BJ (cell line): ENCODE measurements at regions not wholly inside any gene's neighbourhood (a gene's known extent, or its start where the extent isn't known, plus 50 kb on each side); places are given as distances from the start of the nearest gene placed in this dataset.
A peak's percentile ranks its signal among the peaks of the same experiment; 100 is the strongest.

ENCODE experiments used
- CTCF ChIA-PET: fragments of 350-600 bp; formaldehyde crosslinking; extraction: SDS; loops from one replicate; lab custom pipeline; 2021; ENCODE audit warnings: antibody characterized with exemption, inconsistent platforms; lab: Yijun Ruan, JAX
- POLR2A ChIA-PET: fragments of 300-600 bp; sonication (Branson Sonifier 250); formaldehyde crosslinking; extraction: SDS; loops from one replicate; lab custom pipeline; 2021; ENCODE audit warnings: antibody characterized with exemption; lab: Charles Lee
- DNase-seq: peaks from one replicate; pipeline ENCODE4 v3.0.0-alpha.2; 2011; ENCODE audit warnings: low read depth
- H3K27me3 ChIP-seq: 2 replicates; pipeline ENCODE4 v1.6.0; 2011; ENCODE audit warnings: low read length; ENCODE audit not compliant: control insufficient read depth, insufficient read depth
- H3K36me3 ChIP-seq: 2 replicates; pipeline ENCODE4 v1.5.1; 2011; ENCODE audit warnings: low read length; ENCODE audit not compliant: control insufficient read depth, insufficient read depth
- H3K4me3 ChIP-seq: 2 replicates; pipeline ENCODE4 v1.5.1; 2011; ENCODE audit warnings: low read depth, mild to moderate bottlenecking, control low read depth, low read length
- TF ChIP-seq, protein P1 (sequence below): IDR thresholded peaks from 2 replicates; pipeline ENCODE4 v1.5.1; 2011; ENCODE audit warnings: low read depth, mild to moderate bottlenecking, control low read depth, inconsistent platforms, low read length, moderate library complexity; ENCODE audit not compliant: insufficient read depth

DNA sequence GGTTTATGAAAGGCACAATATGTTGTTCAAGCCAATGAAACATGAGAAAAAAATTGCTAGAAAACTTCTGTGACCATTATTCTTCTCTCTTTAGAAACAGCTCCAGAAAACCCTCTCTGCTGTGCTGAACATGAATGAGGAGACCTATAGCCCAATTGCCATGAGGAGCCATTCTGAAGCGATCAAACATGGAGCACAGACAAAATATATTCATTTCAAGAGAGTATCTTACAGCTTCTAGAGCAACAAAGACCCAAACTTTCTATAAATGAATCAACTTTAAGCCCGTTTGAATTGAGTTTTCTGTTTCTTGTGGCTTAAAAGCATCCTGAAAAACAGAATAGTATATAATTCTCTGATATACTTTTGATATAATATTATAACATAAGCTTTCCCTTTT, 83.4 kb upstream of the UCN3 start:
- ChIA-PET CTCF (interaction anchor here (1.2 to 6.1 kb wide), 3 partner anchors 24 to 467 kb away, joined by 3 to 73 read pairs (median 4); no protein-coding TSS in a partner anchor), POLR2A (no interaction called here)
- Histone ChIP-seq H3K36me3 (no peaks in the 10 kb centered on the region), H3K4me3 (no peak overlapping the region), H3K27me3 (no peaks in the 10 kb centered on the region)
- TF ChIP-seq, protein P1, sequence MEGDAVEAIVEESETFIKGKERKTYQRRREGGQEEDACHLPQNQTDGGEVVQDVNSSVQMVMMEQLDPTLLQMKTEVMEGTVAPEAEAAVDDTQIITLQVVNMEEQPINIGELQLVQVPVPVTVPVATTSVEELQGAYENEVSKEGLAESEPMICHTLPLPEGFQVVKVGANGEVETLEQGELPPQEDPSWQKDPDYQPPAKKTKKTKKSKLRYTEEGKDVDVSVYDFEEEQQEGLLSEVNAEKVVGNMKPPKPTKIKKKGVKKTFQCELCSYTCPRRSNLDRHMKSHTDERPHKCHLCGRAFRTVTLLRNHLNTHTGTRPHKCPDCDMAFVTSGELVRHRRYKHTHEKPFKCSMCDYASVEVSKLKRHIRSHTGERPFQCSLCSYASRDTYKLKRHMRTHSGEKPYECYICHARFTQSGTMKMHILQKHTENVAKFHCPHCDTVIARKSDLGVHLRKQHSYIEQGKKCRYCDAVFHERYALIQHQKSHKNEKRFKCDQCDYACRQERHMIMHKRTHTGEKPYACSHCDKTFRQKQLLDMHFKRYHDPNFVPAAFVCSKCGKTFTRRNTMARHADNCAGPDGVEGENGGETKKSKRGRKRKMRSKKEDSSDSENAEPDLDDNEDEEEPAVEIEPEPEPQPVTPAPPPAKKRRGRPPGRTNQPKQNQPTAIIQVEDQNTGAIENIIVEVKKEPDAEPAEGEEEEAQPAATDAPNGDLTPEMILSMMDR, result no peak
- DNase-seq, result no peak

DNA sequence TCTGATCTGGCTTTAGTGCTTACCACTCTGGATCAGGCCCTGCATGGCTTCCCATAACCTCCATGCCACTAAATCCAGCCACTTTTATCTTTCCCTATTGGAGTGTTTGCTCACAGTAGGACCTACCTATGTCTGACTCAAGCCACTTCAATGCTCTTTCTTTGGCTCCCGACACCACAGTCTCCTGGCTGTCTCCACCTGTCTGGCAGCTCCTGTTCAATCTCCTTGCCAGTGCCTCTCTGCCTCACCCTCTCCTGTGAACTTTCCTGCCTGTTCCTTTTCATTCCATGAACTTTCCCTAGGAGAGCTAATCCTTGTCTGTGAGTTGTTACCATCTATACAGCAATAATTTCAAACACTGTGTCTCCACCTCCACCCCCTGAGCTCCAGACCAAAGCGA, 82.6 kb upstream of the UCN3 start:
- Histone ChIP-seq H3K36me3 (no peaks in the 10 kb centered on the region), H3K4me3 (no peak overlapping the region), H3K27me3 (no peaks in the 10 kb centered on the region)
- DNase-seq, result no peak
- POLR2A ChIA-PET, result no interaction called here
- TF ChIP-seq, protein P1, result no peak
- CTCF ChIA-PET, result interaction anchor here (1.3 to 6.1 kb wide), 2 partner anchors 23 to 432 kb away, joined by 4 to 73 read pairs; no protein-coding TSS in a partner anchor

- DNase-seq, result no peak
- Histone ChIP-seq H3K4me3 (no peak overlapping the region), H3K36me3 (no peaks in the 10 kb centered on the region), H3K27me3 (no peaks in the 10 kb centered on the region)
- TF ChIP-seq, protein P1, result peak; percentile 73
- CTCF ChIA-PET, result interaction anchor here (0.8 to 6.1 kb wide), 5 partner anchors 24 to 467 kb away, joined by 3 to 73 read pairs (median 3); no protein-coding TSS in a partner anchor
- POLR2A ChIA-PET, result interaction anchor here (0.6 kb wide), 1 partner anchor 100 kb away, joined by 3 read pairs; no protein-coding TSS in a partner anchor
Measured at GRCh38 chr10:5283305-5284158, 81.2 kb upstream of the UCN3 start.

DNA sequence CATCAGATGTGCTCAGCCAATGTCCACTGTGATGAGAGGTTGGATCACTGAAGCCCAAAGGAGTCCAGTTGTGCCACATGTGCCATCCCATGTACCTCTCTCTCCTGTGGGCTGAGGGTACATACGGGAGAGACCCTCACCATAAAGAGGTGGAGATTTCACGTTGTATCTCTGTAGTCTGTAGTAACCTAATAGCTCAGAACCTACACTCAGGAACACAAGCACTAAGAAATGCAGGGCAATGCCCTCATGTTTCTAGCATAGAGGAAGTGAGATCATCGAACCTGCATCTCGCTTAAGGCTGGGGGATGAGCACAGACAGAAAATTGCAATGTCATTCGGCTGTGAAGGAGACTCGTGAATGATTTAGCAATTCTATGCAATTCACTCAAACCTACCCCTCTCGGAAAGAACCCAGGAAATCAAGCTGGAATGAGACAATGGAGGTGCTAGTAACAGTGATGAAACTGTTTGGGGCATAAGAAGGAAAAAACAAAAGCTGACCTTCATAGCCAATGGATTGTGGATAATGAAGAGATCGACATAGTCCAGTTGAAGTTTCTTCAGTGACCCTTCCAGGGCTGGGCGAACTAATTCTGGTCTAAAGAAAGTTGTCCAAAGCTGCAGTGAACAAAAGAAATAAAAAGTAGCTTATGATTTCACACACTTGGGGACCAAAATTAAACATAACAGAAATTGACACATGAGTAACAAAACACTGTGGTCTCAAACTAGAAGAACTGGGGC, 80.3 kb upstream of the UCN3 start:
- TF ChIP-seq, protein P1, result no peak
- Histone ChIP-seq H3K36me3 (no peaks in the 10 kb centered on the region), H3K4me3 (no peak overlapping the region), H3K27me3 (no peaks in the 10 kb centered on the region)
- POLR2A ChIA-PET, result interaction anchor here (0.6 kb wide), 1 partner anchor 99 kb away, joined by 3 read pairs; no protein-coding TSS in a partner anchor
- CTCF ChIA-PET, result interaction anchor here (0.6 to 6.1 kb wide), 5 partner anchors 25 to 468 kb away, joined by 3 to 73 read pairs (median 3); no protein-coding TSS in a partner anchor
- DNase-seq, result no peak
